ENCODE measurements at regions not wholly inside any gene's neighbourhood (a gene's known extent, or its start where the extent isn't known, plus 50 kb on each side); places are given as distances from the start of the nearest gene placed in this dataset.

DNA sequence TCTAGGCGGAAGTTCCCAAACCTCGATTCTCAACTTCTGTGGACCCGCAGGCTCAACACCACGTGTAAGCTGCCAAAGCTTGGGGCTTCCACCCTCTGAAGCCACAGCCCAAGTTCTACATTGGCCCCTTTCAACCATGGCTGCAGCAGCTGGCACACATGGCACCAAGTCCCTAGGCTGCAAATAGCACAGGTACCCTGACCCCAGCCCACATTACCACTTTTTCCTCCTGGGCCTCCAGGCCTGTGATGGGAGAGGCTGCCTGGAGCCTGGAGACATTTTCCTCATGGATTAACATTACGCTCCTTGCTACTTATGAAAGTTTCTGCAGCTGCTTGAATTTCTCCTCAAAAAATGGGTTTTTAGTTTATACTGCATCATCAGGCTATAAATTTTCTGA is 479.5 kb downstream of the PCDH7 start:
- TF ChIP-seq, protein P1, sequence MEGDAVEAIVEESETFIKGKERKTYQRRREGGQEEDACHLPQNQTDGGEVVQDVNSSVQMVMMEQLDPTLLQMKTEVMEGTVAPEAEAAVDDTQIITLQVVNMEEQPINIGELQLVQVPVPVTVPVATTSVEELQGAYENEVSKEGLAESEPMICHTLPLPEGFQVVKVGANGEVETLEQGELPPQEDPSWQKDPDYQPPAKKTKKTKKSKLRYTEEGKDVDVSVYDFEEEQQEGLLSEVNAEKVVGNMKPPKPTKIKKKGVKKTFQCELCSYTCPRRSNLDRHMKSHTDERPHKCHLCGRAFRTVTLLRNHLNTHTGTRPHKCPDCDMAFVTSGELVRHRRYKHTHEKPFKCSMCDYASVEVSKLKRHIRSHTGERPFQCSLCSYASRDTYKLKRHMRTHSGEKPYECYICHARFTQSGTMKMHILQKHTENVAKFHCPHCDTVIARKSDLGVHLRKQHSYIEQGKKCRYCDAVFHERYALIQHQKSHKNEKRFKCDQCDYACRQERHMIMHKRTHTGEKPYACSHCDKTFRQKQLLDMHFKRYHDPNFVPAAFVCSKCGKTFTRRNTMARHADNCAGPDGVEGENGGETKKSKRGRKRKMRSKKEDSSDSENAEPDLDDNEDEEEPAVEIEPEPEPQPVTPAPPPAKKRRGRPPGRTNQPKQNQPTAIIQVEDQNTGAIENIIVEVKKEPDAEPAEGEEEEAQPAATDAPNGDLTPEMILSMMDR (IDR thresholded peaks at IDR 0.05), result no peak
- no peak for TF ChIP-seq POLR2A (IDR thresholded peaks at IDR 0.05)
